ENCODE measurements at regions not wholly inside any gene's neighbourhood (a gene's known extent, or its start where the extent isn't known, plus 50 kb on each side); places are given as distances from the start of the nearest gene placed in this dataset.

GRCh38 chr2:240298803-240299709 lies 136.4 kb upstream of the GPC1 start:
- no peak overlapping the region for H3K18ac ChIP-seq (ENCODE audit: extremely low read depth, low read length)
- peak in 1 of 2 experiments; percentile 19 for DNase-seq (ENCODE audit: low read depth in 1 of 2, low spot score in 2 of 2)
- H3K36me3 ChIP-seq (ENCODE audit: control insufficient read depth in 2 of 4, insufficient read depth in 4 of 4, low read length in 3 of 4) = no peaks in the 10 kb centered on the region
- CTCF ChIA-PET (ENCODE audit: partially characterized antibody) = no interaction called here
- no peak overlapping the region for H3K4ac ChIP-seq (replicated peaks; ENCODE audit: insufficient read length, low read depth, low read length)
- H3K14ac ChIP-seq (ENCODE audit: insufficient read length) = no peak overlapping the region
- H4K91ac ChIP-seq (replicated peaks; ENCODE audit: insufficient read length, low read length) = no peak overlapping the region
- H3K9ac ChIP-seq (replicated peaks in 1 of 4; ENCODE audit: extremely low read depth in 1 of 4, low read depth in 3 of 4, low read length in 3 of 4) = no peak overlapping the region
- peak in 1 of 2 experiments; percentile 9; a peak in 1 of 4 replicates for TF ChIP-seq RAD21 (IDR thresholded peaks at IDR 0.05 in 1 of 2, conservative IDR thresholded peaks at IDR 0.05 in 1 of 2; ENCODE audit: low read depth in 2 of 2, low read length in 2 of 2)
- TF ChIP-seq JUN (IDR thresholded peaks at IDR 0.05; ENCODE audit: low read depth, low read length) = no peak
- TF ChIP-seq YY1 (IDR thresholded peaks at IDR 0.05; ENCODE audit: low read depth, low read length) = no peak
- TF ChIP-seq ZNF274 (IDR thresholded peaks at IDR 0.05; ENCODE audit: borderline replicate concordance, extremely low read depth, low read length) = no peak
- TF ChIP-seq POLR2A (IDR thresholded peaks at IDR 0.05; ENCODE audit: control extremely low read depth in 1 of 2, low read depth in 2 of 2, low read length in 2 of 2) = no peak
- TF ChIP-seq BACH1 (IDR thresholded peaks at IDR 0.05; ENCODE audit: low read length) = no peak
- no peak for TF ChIP-seq CBX8 (IDR thresholded peaks at IDR 0.05; ENCODE audit: borderline replicate concordance, low read depth, low read length)
- no peak overlapping the region for H2BK20ac ChIP-seq (ENCODE audit: low read length)
- no peak overlapping the region for H2AK5ac ChIP-seq (ENCODE audit: low read depth, low read length)
- no peak overlapping the region for H3K23ac ChIP-seq (ENCODE audit: insufficient read length)
- no peaks in the 10 kb centered on the region for H4K20me1 ChIP-seq (replicated peaks in 1 of 2; ENCODE audit: control insufficient read depth in 1 of 2, insufficient read depth in 2 of 2, low read length in 2 of 2)
- H4K8ac ChIP-seq (ENCODE audit: extremely low read depth, insufficient read depth, low read length) = no peak overlapping the region
- POLR2A ChIA-PET (ENCODE audit: partially characterized antibody) = no interaction called here
- no peaks in the 10 kb centered on the region for H3K27me3 ChIP-seq (replicated peaks in 1 of 4; ENCODE audit: control insufficient read depth in 3 of 4, extremely low read depth in 1 of 4, insufficient read depth in 3 of 4, low read length in 3 of 4)
- no peak overlapping the region for H2BK12ac ChIP-seq (ENCODE audit: low read depth, low read length)
- H2AFZ ChIP-seq (ENCODE audit: low read length) = no peak overlapping the region
- no peaks in the 10 kb centered on the region for H3K79me1 ChIP-seq (ENCODE audit: low read depth, low read length)
- H3K4me3 ChIP-seq (ENCODE audit: extremely low read depth in 1 of 4, insufficient read depth in 2 of 4, low read depth in 3 of 4, low read length in 4 of 4) = no peak overlapping the region
- 90% methylated on average over 17 of the region's 18 CpGs; no CpG with 5 or more reads in 1 of the 2 experiments for WGBS, 2 experiments (ENCODE audit: extremely low coverage in 1 of 2, insufficient coverage in 1 of 2, insufficient read length in 1 of 2, insufficient replicate concordance in 2 of 2, low coverage in 1 of 2, low lambda C conversion rate in 2 of 2, missing lambda C conversion rate in 1 of 2)
- no peak overlapping the region for H3K4me2 ChIP-seq (ENCODE audit: insufficient read depth in 1 of 2, low read depth in 2 of 2, low read length in 2 of 2)
- no peak overlapping the region for H3K27ac ChIP-seq (ENCODE audit: low read depth, low read length)
- no peak overlapping the region for H4K5ac ChIP-seq (ENCODE audit: insufficient read length, low read depth, low read length)
- H3K56ac ChIP-seq (replicated peaks; ENCODE audit: insufficient read length, low read depth, low read length) = no peak overlapping the region
- no peaks in the 10 kb centered on the region for H3K79me2 ChIP-seq (ENCODE audit: control insufficient read depth in 1 of 2, insufficient read depth in 2 of 2, low read length in 2 of 2)
- no peak for FAIRE-seq
- no peaks in the 10 kb centered on the region for H3K23me2 ChIP-seq (ENCODE audit: low read depth, low read length)
- H3K9me3 ChIP-seq (ENCODE audit: insufficient read depth in 2 of 2, low read depth in 1 of 2, low read length in 1 of 2) = no peaks in the 10 kb centered on the region
- H3K4me1 ChIP-seq (replicated peaks in 1 of 4; ENCODE audit: control insufficient read depth in 3 of 4, insufficient read depth in 4 of 4, low read length in 3 of 4) = peaks cover 0 to under 1% (median 0%) of the 10 kb centered on the region in 4 experiments; a peak in 1 of 7 replicates
- no peak overlapping the region for H2BK5ac ChIP-seq (ENCODE audit: low read depth, low read length)
- no peak overlapping the region for H2BK120ac ChIP-seq (replicated peaks; ENCODE audit: low read depth, low read length)
- H2BK15ac ChIP-seq (ENCODE audit: low read length) = no peak overlapping the region

All from H1 (cell line).